NCI-H1105 (cell line): ENCODE measurements at regions not wholly inside any gene's neighbourhood (a gene's known extent, or its start where the extent isn't known, plus 50 kb on each side); places are given as distances from the start of the nearest gene placed in this dataset.

ENCODE experiments used
- DNase-seq: peaks from one replicate; lab custom pipeline; 2025; lab: John Stamatoyannopoulos, UW

- DNase-seq = no peak
Observed at GRCh38 chr16:63365649-63366304, 1329.5 kb upstream of the CDH8 start.

DNA sequence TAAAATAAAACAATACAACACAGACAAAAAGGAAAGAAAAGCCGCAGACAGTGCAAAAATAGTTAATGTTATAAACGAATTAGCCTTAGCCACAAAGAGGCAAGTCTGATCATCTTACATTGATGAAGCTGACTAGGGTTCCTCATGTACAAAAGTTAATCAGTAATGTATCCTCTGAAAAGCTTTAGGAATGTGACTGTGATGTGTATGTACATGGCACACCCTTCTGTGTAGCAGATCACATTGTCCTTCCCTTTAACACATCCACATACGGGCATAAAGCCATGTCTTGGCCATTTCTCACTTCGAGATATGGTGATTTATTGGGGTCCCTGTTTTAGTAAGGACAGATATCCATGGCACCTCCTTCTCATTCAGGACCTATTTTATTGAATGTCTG, 1327.5 kb upstream of the CDH8 start:
- DNase-seq = no peak

DNA sequence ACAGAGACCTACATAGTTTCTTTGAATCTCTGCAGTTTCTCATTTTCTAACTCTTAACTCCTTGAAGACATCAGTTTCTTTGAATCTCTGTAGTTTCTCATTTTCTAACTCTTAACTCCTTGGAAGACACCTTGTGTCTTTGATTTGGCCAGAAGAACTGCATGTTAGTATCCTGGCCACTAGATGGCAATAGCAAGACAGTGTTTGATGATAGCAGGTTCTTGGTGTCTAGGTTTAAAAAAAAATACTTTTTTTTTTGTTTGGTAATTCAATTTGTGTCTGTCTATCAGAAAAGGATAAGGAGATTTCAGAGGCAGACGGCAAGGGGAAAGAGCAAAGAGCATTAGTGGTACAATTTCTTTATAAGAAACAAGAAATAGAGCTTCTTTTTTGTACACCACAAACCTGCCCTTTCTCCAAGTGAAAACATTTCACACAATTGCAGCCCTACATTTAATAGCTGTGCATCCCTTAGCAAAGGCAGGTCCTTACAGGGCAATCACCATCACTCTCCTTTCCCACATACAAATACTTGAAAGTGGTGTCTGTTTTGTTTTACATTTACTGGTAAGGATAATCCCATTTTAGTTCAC, 1324.9 kb upstream of the CDH8 start:
- no peak for DNase-seq

GRCh38 chr16:63349961-63350360, 1313.7 kb upstream of the CDH8 start:
- DNase-seq = no peak

GRCh38 chr16:63346000-63346399, 1309.8 kb upstream of the CDH8 start:
- DNase-seq = no peak

GRCh38 chr16:63337264-63337663, 1301.0 kb upstream of the CDH8 start:
- no peak for DNase-seq

DNA sequence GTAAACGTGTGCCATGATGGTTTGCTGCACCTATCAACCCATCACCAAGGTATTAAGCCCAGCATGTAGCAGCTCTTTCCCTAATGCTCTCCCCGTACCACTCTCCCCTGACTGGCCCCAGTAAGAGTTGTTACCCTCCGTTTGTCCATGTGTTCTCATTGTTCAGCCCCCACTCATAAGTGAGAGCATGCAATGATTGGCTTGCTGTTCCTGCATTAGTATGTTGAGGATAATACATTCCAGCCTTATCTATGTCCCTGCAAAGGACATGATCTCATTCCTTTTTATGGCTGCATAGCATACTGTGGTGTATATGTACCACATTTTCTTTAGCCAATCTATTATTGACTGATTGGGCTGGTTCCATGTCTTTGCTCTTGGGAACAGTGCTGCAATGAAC, 1294.9 kb upstream of the CDH8 start:
- DNase-seq = no peak

DNA sequence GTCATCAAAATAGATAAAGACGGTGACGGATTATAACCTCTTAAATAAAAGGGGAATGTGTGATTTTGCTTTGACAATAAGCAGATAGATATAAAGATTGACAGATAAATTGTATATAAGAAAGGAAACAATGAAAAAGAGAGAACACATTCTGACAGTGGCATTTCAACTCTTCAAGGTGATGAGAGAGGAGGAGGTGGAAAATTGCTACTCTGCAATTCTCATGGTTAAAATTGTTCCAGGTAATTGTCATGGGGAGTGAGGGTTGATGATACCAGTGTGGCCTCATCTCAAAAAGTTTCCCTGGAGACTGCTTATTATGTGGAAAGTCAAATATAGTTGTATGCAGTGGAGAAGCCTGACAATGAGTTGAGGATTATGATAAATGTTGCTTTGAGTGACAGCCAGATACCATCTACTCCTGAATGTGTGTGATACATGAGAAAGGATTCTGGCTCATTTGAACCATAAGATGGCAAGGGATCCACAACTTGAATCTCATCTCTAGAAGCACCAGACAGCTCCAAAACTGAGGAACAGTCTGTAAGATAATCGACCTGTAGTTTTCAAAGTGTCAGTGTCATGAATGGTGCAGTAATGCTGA, 1290.6 kb upstream of the CDH8 start:
- DNase-seq = no peak

- no peak for DNase-seq
Observed at GRCh38 chr16:63323722-63324705, 1287.8 kb upstream of the CDH8 start.

- DNase-seq = no peak
Observed at GRCh38 chr16:63323055-63323454, 1286.8 kb upstream of the CDH8 start.

DNA sequence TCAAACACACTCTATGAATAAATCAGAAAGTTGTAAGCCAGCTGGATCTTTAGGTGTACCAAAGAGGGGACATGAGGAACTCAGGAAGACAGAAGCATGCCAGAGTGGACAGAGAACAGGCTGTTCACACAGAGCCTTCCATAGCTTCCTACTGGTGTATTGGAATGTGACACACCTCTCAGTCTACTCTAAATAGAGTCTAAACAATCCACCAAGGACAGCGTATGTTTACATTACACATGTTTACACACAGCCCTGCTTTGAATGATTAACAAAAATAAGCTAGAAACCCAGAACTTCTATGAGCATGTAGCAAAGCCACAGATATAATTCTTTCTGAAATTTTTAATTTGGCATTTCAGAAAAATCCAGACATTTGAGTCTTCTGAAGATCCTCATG, 1279.0 kb upstream of the CDH8 start:
- DNase-seq = no peak

DNA sequence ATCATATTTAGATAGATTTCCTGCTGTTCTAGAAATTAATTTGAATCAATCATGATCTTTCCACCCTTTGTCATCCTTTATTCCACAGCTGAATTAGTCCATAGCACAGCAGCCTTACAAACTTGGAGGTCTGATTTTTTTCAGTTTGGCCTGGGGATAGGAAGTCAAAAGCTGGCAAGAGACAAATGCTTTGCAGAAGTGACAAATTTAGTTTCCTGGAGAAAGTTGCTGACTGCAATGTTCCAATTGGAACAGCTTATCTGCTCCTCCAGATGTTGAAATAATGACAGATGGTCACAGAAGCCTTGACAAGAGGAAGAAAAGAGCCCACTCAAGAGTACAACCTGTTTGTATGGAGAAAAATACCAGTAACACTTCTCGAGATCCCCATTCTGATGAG, 1276.1 kb upstream of the CDH8 start:
- no peak for DNase-seq

DNA sequence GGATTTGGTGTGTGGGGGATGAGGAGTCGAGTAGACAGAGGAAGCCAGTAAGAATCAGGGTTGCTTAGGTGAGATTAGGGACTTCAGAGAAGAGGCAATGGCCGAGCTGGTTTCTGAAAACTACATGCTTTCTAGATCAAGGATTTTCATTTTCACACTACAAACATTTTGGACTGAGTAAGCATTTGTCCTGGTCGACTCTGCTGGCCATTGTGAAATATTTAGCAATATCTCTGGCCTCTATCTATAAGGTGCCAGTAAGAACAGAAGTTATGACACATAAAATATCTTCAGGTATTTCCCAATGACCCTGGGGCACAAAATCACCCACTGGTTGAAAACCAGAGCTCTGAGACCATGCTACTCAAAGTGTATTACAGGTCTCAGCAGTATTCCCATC, 1275.1 kb upstream of the CDH8 start:
- no peak for DNase-seq

GRCh38 chr16:63302811-63303210, 1266.6 kb upstream of the CDH8 start:
- no peak for DNase-seq

DNA sequence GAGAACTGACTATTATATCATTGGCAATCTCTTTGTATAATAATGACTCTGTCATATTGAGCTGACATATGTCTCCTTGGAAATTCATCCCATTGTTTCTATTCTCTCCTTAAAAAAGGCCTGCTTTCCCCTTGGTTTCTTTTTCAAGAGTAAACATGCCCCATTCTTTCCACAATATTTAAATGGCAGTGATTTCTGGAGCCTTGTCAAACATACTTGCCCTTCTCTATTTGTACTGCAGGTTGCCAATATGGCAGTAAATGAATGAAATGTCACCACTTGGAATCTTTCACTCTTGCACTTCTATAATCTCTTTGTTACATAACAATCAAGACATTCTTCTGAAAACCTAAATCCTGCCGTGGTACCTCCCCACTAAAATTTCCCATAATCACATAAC, 1265.1 kb upstream of the CDH8 start:
- no peak for DNase-seq

- DNase-seq = no peak
Observed at GRCh38 chr16:63298993-63299392, 1262.8 kb upstream of the CDH8 start.

DNA sequence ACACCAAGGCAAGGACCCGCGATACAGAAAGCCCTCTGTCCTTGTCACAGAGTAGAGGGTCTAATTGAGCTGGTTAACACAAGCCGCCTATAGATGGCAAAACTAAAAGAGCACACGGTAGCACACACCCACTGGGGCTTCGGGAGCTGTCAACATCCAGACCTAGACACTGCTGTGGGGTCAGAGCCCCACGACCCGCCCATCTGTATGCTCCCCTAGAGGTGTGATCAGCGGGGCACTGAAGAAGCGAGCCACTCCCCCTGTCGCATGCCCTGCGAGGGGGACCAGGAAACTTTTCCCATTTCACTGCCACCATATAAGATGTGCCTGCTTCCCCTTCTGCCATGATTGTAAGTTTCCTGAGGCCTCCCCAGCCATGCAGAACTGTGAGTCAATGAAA, 1255.8 kb upstream of the CDH8 start:
- no peak for DNase-seq

DNA sequence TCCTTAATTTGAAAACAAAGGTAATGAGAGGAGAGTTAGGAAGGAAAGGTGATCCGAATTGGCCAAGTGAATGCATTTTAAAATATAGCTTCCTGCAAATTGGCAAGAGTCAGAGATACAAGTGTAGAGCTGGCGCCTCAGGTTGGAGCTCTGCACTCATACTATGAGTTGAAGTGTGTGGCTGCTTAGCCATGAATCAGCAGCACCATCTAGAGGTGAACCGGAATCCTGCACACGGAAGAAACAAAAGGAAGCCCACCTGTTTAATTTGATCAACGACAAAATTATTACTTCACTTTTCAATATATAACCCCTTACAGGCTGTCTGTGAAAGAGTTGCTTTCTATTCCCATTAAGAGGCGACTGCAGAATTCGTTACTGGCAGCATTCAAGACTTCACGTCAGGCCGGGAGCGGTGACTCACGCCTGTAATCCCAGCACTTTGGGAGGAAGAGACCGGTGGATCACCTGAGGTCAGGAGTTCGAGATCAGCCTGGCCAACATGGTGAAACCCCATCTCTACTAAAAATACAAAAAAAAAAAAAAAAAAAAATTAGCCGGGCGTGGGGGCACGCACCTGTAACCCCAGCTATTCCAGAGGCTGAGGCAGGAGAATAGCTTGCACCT, 1253.7 kb upstream of the CDH8 start:
- DNase-seq = no peak

GRCh38 chr16:63287401-63287800, 1251.2 kb upstream of the CDH8 start:
- no peak for DNase-seq

DNA sequence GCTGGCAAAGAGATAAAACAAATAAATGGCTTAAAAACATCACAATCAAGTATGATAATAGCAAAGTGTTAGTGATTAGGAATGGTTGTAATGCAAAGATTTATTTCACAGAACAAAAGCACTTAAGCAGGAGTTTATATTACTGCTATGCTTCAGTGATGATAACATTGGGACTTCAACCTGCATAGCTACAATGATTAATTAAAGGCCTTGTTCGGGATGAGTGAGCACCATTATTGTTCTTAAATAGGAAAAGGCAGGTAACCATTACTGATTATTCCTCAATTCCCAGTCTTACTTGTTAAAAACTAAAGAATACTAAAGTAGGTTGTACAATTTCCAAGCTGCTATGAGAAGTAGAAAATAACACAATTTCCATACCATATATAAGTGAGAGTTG, 1247.5 kb upstream of the CDH8 start:
- DNase-seq = no peak

DNA sequence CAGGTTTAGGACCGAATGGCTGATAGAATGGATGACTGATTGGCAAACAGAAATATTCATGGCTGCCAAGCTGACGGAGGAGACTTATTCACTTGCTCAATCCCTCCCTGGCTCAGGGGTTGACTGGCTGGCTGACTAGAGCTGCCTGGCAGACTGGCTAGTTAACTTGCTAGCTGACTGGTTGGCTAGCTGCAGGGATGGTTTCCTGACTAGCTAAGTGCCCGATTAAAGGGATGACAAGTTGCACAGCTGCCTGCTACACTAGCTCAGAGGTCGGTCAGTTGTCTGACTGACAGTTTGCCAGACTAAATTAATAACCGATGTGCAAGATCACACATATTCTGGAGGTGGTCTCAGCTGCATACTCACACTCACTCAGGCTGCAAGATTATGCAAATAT, 1208.4 kb upstream of the CDH8 start:
- no peak for DNase-seq

DNA sequence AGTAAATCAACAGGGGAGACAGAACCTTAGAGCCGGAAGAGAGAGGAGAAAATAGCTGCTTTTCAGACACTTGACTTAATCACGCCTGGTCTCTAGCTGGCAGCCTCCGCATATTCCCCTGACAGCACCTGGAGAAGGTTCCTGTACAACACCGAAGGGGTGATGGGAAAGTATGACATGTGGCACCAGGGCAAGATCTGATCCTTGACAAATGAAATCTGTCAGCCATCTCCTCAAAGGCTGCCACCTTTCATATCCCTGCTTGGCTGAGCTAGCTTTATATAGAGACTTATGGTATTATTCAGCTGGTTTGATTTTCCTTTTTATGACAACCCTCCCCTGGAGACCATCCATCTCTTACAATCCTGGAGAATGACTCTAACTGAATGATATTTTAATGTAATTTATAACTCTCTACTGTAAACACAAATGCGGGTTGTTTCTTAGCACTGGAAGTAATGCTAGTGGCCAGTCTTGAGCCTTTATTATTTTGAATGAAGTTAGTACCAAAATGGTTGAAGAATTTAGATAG, 1205.3 kb upstream of the CDH8 start:
- DNase-seq = no peak
